GM12873 (cell line): ENCODE measurements at regions not wholly inside any gene's neighbourhood (a gene's known extent, or its start where the extent isn't known, plus 50 kb on each side); places are given as distances from the start of the nearest gene placed in this dataset.

Experiments
- TF ChIP-seq, protein P1 (sequence below): IDR thresholded peaks from 2 replicates; pipeline ENCODE4 v1.5.1; 2012; ENCODE audit warnings: low read depth, mild to moderate bottlenecking, moderate library complexity, low read length, control low read depth; ENCODE audit not compliant: insufficient read depth; ENCODE audit errors: missing control alignments

DNA sequence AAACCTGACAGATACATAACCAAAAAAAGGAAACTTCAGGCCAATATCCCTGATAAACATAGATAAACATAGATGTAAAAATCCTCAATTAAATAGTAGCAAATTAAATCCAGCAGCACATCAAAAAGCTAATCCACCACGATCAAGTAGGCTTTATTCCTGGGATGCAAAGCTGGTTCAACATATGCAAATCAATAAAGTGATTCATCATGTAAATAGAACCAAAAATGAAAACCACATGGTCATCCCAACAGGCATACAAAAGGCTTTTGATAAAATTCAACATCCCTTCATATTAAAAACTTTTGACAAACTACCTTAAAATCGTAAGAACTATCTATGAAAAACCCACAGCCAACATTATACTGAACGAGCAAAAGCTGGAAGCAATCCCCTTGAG is 882.2 kb downstream of the NTRK3 start:
- TF ChIP-seq, protein P1, sequence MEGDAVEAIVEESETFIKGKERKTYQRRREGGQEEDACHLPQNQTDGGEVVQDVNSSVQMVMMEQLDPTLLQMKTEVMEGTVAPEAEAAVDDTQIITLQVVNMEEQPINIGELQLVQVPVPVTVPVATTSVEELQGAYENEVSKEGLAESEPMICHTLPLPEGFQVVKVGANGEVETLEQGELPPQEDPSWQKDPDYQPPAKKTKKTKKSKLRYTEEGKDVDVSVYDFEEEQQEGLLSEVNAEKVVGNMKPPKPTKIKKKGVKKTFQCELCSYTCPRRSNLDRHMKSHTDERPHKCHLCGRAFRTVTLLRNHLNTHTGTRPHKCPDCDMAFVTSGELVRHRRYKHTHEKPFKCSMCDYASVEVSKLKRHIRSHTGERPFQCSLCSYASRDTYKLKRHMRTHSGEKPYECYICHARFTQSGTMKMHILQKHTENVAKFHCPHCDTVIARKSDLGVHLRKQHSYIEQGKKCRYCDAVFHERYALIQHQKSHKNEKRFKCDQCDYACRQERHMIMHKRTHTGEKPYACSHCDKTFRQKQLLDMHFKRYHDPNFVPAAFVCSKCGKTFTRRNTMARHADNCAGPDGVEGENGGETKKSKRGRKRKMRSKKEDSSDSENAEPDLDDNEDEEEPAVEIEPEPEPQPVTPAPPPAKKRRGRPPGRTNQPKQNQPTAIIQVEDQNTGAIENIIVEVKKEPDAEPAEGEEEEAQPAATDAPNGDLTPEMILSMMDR: no peak

DNA sequence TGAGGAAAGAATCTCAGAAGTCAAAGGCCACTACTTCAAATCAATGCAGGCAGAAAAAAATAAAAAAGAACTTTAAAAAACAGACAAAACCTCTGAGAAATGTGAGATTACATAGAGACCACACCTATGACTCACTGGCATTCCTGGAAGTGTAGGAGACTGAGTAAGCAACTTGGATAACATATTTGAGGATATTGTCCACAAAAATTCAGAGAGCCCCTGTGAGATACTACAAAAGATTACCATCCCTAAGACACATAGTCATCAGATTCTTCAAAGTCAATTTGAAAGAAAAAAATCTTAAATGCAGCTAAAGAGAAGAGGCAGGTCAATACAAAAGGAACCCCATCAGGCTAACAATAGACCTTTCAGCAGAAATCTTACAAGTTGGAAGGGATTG is 887.3 kb downstream of the NTRK3 start:
- TF ChIP-seq, protein P1: no peak

DNA sequence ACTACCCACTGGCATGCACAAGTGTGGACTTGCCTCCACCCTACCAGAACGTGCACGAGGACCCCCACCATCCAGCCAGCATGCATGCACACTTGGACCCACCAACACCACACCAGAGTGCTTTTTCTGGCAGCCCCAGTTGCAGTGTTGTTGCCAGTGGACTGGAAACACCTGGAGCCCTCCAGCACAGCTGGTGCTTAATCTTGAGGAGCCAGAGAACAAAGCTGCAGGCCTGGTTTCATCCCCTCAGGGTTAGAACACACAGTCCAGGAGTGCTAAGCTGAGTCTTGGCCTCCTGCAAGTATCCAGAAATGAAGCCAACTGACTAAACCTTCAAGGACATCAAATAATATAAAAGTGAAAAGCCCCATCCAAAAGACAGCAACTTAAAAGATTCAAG is 888.0 kb downstream of the NTRK3 start:
- TF ChIP-seq, protein P1: no peak

DNA sequence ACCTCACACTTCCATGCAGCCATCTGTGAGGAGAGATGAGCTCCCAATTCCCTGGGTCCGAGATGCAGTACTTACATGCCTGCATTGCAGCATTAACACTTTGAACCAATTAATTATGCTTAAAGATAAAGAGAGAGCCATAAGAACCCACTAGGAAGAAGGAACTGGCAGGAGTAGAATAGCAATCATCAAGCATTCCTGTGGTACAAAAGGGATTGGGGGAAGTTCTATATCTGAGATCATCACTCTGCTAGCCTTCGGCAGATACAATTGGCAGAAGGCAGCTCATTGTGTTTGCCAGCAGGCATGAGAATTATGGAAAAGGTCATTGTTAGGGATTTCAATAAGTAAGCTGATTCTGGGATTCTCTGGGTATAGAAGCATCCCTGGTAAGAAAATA is 891.4 kb downstream of the NTRK3 start:
- TF ChIP-seq, protein P1: no peak

DNA sequence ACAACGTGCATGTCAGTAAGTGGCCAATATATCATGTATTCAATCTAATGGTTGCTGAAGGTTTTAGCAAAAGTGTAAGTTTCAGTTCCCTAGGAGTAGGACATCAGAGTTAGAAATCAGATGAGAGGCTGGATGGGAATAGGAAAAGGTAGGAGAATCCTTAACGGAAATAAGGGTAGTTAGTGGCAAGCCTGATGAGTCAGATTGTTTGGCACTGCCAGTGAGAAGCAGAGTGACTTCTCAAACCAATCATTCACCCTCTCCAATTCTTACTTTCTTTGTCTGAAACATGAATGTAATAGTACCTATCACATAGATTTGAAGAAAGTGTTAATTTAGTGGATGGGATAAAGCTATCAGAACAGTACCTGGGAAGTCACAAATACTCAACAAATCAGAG is 894.0 kb downstream of the NTRK3 start:
- TF ChIP-seq, protein P1: no peak

DNA sequence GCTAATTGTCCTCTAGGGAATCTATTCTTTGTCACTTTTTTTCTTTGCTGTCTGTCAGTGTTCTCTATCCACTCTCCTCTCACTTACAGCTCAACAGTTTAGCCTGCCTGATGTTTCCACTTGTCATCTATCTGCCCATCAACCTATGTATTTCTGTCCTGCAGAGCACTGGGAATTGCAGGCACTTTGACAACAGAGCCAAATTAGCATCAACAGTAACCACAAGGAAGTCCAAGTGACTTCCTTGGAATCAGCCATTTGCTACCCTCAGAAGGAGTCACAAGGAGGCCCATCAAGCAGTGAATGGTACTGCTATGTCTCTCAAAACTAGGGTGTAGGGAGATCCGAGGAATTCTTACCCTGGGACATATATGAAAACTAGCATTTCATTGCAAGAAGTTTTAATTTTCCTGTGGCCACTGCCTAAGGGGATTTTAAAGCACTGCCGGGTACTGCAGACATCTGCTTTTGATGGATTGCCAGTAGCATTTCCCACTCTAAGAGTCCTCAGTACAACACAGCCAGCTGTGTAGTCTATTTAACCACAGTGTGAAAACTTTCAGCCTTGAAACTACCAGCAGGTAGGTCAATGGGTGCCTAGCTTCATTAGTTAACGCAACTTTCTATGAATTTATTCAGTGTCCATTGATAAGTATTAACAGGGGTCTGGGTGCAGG is 898.8 kb downstream of the NTRK3 start:
- TF ChIP-seq, protein P1: no peak

DNA sequence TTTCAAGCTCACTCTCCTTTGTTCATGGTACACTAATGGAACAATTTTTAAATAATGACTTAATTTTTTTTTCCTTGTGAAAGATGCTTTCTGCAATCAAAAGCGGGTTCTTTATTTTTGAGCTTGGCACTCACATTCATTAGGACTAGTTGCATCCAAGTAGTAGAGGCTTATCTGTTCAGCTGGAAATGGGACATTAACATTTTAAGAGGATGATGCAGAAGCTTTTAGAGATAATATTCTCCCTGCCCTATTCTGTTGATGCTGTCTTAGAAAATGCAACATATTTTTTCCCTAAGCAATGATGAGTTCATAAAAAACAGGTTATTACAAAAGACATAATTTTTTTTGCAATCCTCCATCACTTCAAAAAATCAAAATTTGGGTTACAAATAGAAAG is 900.6 kb downstream of the NTRK3 start:
- TF ChIP-seq, protein P1: no peak
